CD4-positive, alpha-beta T cell treated with Interleukin-15 for 1 hour (primary cell): ENCODE measurements at regions not wholly inside any gene's neighbourhood (a gene's known extent, or its start where the extent isn't known, plus 50 kb on each side); places are given as distances from the start of the nearest gene placed in this dataset.
"Not testable (repeated sequence)": the region's sequence is repeated elsewhere in the genome, so short reads cannot be mapped to it uniquely, and the experiment has no call there.

ENCODE experiments used
- DNase-seq: peaks from one replicate; pipeline ENCODE4 v3.0.0-alpha.2; 2020

GRCh38 chr4:112952313-112952700 is 97.1 kb upstream of the ANK2 start:
- DNase-seq = no peak

- no peak for DNase-seq
These were observed 96.2 kb upstream of the ANK2 start for GRCh38 chr4:112953262-112953661.

GRCh38 chr4:112954286-112954685 is 95.2 kb upstream of the ANK2 start:
- no peak for DNase-seq

GRCh38 chr4:112956484-112956896 is 93.0 kb upstream of the ANK2 start:
- no peak for DNase-seq

- not testable (repeated sequence) for DNase-seq
These were observed 91.7 kb upstream of the ANK2 start for GRCh38 chr4:112957764-112958163.

- no peak for DNase-seq
These were observed 82.6 kb upstream of the ANK2 start for GRCh38 chr4:112966701-112967488.

- DNase-seq = no peak
These were observed 80.8 kb upstream of the ANK2 start for GRCh38 chr4:112968451-112969159.

GRCh38 chr4:112970903-112971302 is 78.5 kb upstream of the ANK2 start:
- no peak for DNase-seq

- DNase-seq = no peak
These were observed 75.7 kb upstream of the ANK2 start for GRCh38 chr4:112973750-112974251.

GRCh38 chr4:112975567-112976355 is 73.7 kb upstream of the ANK2 start:
- no peak for DNase-seq

- no peak for DNase-seq
These were observed 70.6 kb upstream of the ANK2 start for GRCh38 chr4:112978691-112979472.

GRCh38 chr4:112979881-112980421 is 69.5 kb upstream of the ANK2 start:
- no peak for DNase-seq

GRCh38 chr4:112982680-112983079 is 66.8 kb upstream of the ANK2 start:
- no peak for DNase-seq

GRCh38 chr4:112994732-112995464 is 54.6 kb upstream of the ANK2 start:
- DNase-seq = no peak
